A673 (cell line): ENCODE measurements at regions not wholly inside any gene's neighbourhood (a gene's known extent, or its start where the extent isn't known, plus 50 kb on each side); places are given as distances from the start of the nearest gene placed in this dataset.

ENCODE experiments used
- BruUV-seq: library from RNA; stranded (reverse); fragments of 400-500 nt; replicated peaks from 2 replicates; lab custom pipeline; 2021; lab: Mats Ljungman, UMichigan
- CTCF ChIA-PET: fragments of 300-600 bp; sonication (Branson Sonifier 250); formaldehyde crosslinking; loops from one replicate; lab custom pipeline; 2022; ENCODE audit warnings: antibody characterized with exemption; lab: Charles Lee
- POLR2A ChIA-PET: fragments of 300-600 bp; sonication (Branson Sonifier 250); formaldehyde crosslinking; loops from one replicate; lab custom pipeline; 2022; ENCODE audit warnings: antibody characterized with exemption; ENCODE audit not compliant: low non-redundant PET; lab: Charles Lee
- DNase-seq: peaks from one replicate; pipeline ENCODE4 v3.0.0-alpha.2; 2015; ENCODE audit warnings: low spot score
- H3K27ac ChIP-seq: fragments of 200-600 bp; sonication (generic); 2 replicates; pipeline ENCODE4 v1.5.1; 2016; ENCODE audit warnings: mixed run types, low read depth, mild to moderate bottlenecking, mixed read lengths, antibody characterized with exemption, low read length; ENCODE audit not compliant: poor library complexity, severe bottlenecking
- H3K27me3 ChIP-seq: fragments of 200-600 bp; sonication (generic); replicated peaks from 2 replicates; pipeline ENCODE4 v1.6.1; 2017; ENCODE audit warnings: mixed run types, low read depth, mild to moderate bottlenecking, mixed read lengths, antibody characterized with exemption, low read length; ENCODE audit not compliant: insufficient read depth, poor library complexity
- H3K36me3 ChIP-seq: fragments of 200-600 bp; sonication (generic); 2 replicates; pipeline ENCODE4 v1.6.1; 2016; ENCODE audit warnings: mixed run types, mild to moderate bottlenecking, mixed read lengths, antibody characterized with exemption, low read length; ENCODE audit not compliant: insufficient read depth, poor library complexity, severe bottlenecking
- H3K4me1 ChIP-seq: fragments of 200-600 bp; sonication (generic); 2 replicates; pipeline ENCODE4 v1.6.1; 2017; ENCODE audit warnings: mixed run types, mild to moderate bottlenecking, mixed read lengths, antibody characterized with exemption, low read length; ENCODE audit not compliant: insufficient read depth, poor library complexity, severe bottlenecking
- H3K4me3 ChIP-seq: fragments of 200-600 bp; sonication (generic); 2 replicates; pipeline ENCODE4 v1.5.1; 2016; ENCODE audit warnings: low read depth, mixed run types, mild to moderate bottlenecking, mixed read lengths, low read length; ENCODE audit not compliant: poor library complexity, severe bottlenecking
- H3K9me3 ChIP-seq: fragments of 200-600 bp; sonication (generic); 2 replicates; pipeline ENCODE4 v1.6.1; 2016; ENCODE audit warnings: mixed run types, low read depth, mild to moderate bottlenecking, mixed read lengths, antibody characterized with exemption, low read length; ENCODE audit not compliant: poor library complexity, severe bottlenecking
- CTCF ChIP-seq: fragments of 300-800, 200-600 bp; sonication (generic); conservative IDR thresholded peaks from 2 replicates; pipeline ENCODE4 v1.5.1; 2017; ENCODE audit warnings: low read depth, mild to moderate bottlenecking, antibody characterized with exemption, low read length, moderate library complexity, mixed read lengths
- EZH2 ChIP-seq: fragments of 200-600 bp; sonication (generic); IDR thresholded peaks from 2 replicates; pipeline ENCODE4 v1.6.1; 2017; ENCODE audit warnings: borderline replicate concordance, low read depth, mild to moderate bottlenecking, mixed read lengths, antibody characterized with exemption, low read length; ENCODE audit not compliant: poor library complexity, severe bottlenecking
- intact Hi-C: fragments of 100-400 bp; cut with micrococcal nuclease; formaldehyde crosslinking; loops from one replicate; pipeline ENCODE4 v1.10.0; 2022; ENCODE audit not compliant: unreplicated experiment

GRCh38 chr4:44872246-44872645 lies 145.9 kb upstream of the GNPDA2 start:
- TF ChIP-seq EZH2: no peak
- no peak for TF ChIP-seq CTCF
- no peak for DNase-seq
- Histone ChIP-seq H3K9me3 (no peaks in the 10 kb centered on the region), H3K27ac (no peak overlapping the region), H3K4me3 (no peak overlapping the region), H3K4me1 (no peaks in the 10 kb centered on the region), H3K36me3 (no peaks in the 10 kb centered on the region), H3K27me3 (no peaks in the 10 kb centered on the region)
- ChIA-PET CTCF (no interaction called here), POLR2A (no interaction called here)
- intact Hi-C loops: no loop called here
- BruUV-seq: no TSS peak

- CTCF ChIA-PET: no interaction called here
- no peaks in the 10 kb centered on the region for H3K36me3 ChIP-seq
- H3K4me1 ChIP-seq: no peaks in the 10 kb centered on the region
- POLR2A ChIA-PET: interaction anchor here (0.6 to 0.7 kb wide), 2 partner anchors 100 to 126 kb away, joined by 3 read pairs; no protein-coding TSS in a partner anchor
- H3K4me3 ChIP-seq: no peak overlapping the region
- H3K27ac ChIP-seq: no peak overlapping the region
- TF ChIP-seq EZH2 (no peak), CTCF (no peak)
- H3K27me3 ChIP-seq: no peaks in the 10 kb centered on the region
- no TSS peak for BruUV-seq
- DNase-seq: no peak
- no peaks in the 10 kb centered on the region for H3K9me3 ChIP-seq
- intact Hi-C loops: no loop called here
These were observed 144.8 kb upstream of the GNPDA2 start for GRCh38 chr4:44871133-44871532.

- H3K27ac ChIP-seq: no peak overlapping the region
- H3K9me3 ChIP-seq: no peaks in the 10 kb centered on the region
- no peaks in the 10 kb centered on the region for H3K27me3 ChIP-seq
- no peak overlapping the region for H3K4me3 ChIP-seq
- H3K36me3 ChIP-seq: no peaks in the 10 kb centered on the region
- DNase-seq: no peak
- TF ChIP-seq CTCF (no peak), EZH2 (no peak)
- ChIA-PET CTCF (no interaction called here), POLR2A (interaction anchor here (0.6 kb wide), 1 partner anchor 1135 kb away, joined by 3 read pairs; no protein-coding TSS in a partner anchor)
- no TSS peak for BruUV-seq
- no peaks in the 10 kb centered on the region for H3K4me1 ChIP-seq
- intact Hi-C loops: loop anchor here (5.0 kb wide), 1 partner anchor 572 kb away; no protein-coding TSS in a partner anchor
These were observed 143.6 kb upstream of the GNPDA2 start for GRCh38 chr4:44869985-44870384.
